ENCODE measurements at regions not wholly inside any gene's neighbourhood (a gene's known extent, or its start where the extent isn't known, plus 50 kb on each side); places are given as distances from the start of the nearest gene placed in this dataset.
A peak's percentile ranks its signal among the peaks of the same experiment; 100 is the strongest.

DNA sequence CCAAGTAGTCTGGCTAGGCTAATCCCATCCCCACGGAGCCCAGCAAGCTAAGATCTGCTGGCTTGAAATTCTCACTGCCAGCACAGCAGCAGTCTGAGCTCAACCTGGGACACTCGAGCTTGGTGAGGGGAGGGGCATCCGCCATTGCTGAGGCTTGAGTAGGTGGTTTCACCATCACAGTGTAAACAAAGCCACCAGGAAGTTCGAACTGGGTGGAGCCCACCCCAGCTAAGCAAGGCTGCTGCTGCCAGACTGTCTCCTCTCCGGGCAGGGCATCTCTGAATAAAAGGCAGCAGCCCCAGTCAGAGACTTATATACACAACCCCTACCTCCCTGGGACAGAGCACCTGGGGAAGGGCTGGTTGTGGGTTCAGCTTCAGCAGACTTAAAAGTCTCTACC, 639.6 kb downstream of the IQCM start:
- ATAC-seq (peak; percentile 15; the same call in 1 of the 2 replicates), DNase-seq (peak; percentile 13)
- Histone ChIP-seq H3K79me2 (ENCODE audit: low read length) (no peaks in the 10 kb centered on the region), H3K9ac (ENCODE audit: low read length) (no peak overlapping the region), H3K27ac (ENCODE audit: low read length) (no peak overlapping the region), H2AFZ (ENCODE audit: low read length) (peak overlapping the region; percentile 18; the same call in 1 of the 2 replicates), H3K27me3 (ENCODE audit: low read length) (no peaks in the 10 kb centered on the region), H3F3A (ENCODE audit: low read length, unreplicated experiment) (no peaks in the 10 kb centered on the region), H3K9me2 (replicated peaks; ENCODE audit: low read length) (no peaks in the 10 kb centered on the region), H3K9me3 (ENCODE audit: low read length) (no peaks in the 10 kb centered on the region), H3K36me3 (ENCODE audit: low read depth, low read length) (no peaks in the 10 kb centered on the region), H3K4me1 (ENCODE audit: insufficient read depth, low read length) (no peaks in the 10 kb centered on the region), H3K4me2 (ENCODE audit: low read length) (no peak overlapping the region), H3K4me3 (ENCODE audit: low read length) (no peak overlapping the region), H4K20me1 (ENCODE audit: low read length) (no peaks in the 10 kb centered on the region)
- TF ChIP-seq EZH2 (IDR thresholded peaks at IDR 0.05; ENCODE audit: low read length, unreplicated experiment) (no peak), EZH2phosphoT487 (IDR thresholded peaks at IDR 0.05; ENCODE audit: borderline replicate concordance, low read length) (no peak)
- TF ChIP-seq, protein P1, sequence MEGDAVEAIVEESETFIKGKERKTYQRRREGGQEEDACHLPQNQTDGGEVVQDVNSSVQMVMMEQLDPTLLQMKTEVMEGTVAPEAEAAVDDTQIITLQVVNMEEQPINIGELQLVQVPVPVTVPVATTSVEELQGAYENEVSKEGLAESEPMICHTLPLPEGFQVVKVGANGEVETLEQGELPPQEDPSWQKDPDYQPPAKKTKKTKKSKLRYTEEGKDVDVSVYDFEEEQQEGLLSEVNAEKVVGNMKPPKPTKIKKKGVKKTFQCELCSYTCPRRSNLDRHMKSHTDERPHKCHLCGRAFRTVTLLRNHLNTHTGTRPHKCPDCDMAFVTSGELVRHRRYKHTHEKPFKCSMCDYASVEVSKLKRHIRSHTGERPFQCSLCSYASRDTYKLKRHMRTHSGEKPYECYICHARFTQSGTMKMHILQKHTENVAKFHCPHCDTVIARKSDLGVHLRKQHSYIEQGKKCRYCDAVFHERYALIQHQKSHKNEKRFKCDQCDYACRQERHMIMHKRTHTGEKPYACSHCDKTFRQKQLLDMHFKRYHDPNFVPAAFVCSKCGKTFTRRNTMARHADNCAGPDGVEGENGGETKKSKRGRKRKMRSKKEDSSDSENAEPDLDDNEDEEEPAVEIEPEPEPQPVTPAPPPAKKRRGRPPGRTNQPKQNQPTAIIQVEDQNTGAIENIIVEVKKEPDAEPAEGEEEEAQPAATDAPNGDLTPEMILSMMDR (conservative IDR thresholded peaks at IDR 0.05; ENCODE audit: low read depth, low read length): no peak
- no TSS peak for BruUV-seq (replicated peaks)
- ChIA-PET POLR2A (ENCODE audit: unreplicated experiment) (no interaction called here), CTCF (no interaction called here)
- intact Hi-C loops (cut with micrococcal nuclease): no loop called here

DNA sequence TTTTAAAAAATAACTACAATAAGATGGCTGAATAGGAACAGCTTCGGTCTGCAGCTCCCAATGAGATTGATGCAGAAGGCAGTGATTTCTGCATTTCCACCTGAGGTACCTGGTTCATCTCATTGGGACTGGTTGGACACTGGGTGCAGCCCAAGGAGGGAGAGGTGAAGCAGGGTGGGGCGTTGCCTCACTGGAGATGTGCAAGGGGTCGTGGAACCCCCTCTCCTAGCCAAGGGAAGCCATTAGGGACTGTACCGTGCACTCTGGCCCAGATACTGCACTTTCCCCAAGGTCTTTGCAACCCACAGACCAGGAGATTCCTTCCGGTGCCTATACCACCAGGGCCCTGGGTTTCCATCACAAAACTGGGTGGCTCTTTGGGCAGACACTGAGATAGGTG, 640.1 kb downstream of the IQCM start:
- Histone ChIP-seq H3K27ac (ENCODE audit: low read length) (no peak overlapping the region), H3K9me3 (ENCODE audit: low read length) (no peaks in the 10 kb centered on the region), H3K36me3 (ENCODE audit: low read depth, low read length) (no peaks in the 10 kb centered on the region), H2AFZ (ENCODE audit: low read length) (peak overlapping the region; percentile 18; the same call in 1 of the 2 replicates), H3K4me1 (ENCODE audit: insufficient read depth, low read length) (no peaks in the 10 kb centered on the region), H3K9me2 (replicated peaks; ENCODE audit: low read length) (no peaks in the 10 kb centered on the region), H3F3A (ENCODE audit: low read length, unreplicated experiment) (no peaks in the 10 kb centered on the region), H3K4me2 (ENCODE audit: low read length) (no peak overlapping the region), H3K79me2 (ENCODE audit: low read length) (no peaks in the 10 kb centered on the region), H3K9ac (ENCODE audit: low read length) (no peak overlapping the region), H3K4me3 (ENCODE audit: low read length) (no peak overlapping the region), H4K20me1 (ENCODE audit: low read length) (no peaks in the 10 kb centered on the region), H3K27me3 (ENCODE audit: low read length) (no peaks in the 10 kb centered on the region)
- intact Hi-C loops (cut with micrococcal nuclease): no loop called here
- no peak for ATAC-seq
- BruUV-seq (replicated peaks): no TSS peak
- ChIA-PET CTCF (no interaction called here), POLR2A (ENCODE audit: unreplicated experiment) (no interaction called here)
- no peak for DNase-seq
- TF ChIP-seq EZH2 (IDR thresholded peaks at IDR 0.05; ENCODE audit: low read length, unreplicated experiment) (no peak), EZH2phosphoT487 (IDR thresholded peaks at IDR 0.05; ENCODE audit: borderline replicate concordance, low read length) (no peak)
- TF ChIP-seq, protein P1 (conservative IDR thresholded peaks at IDR 0.05; ENCODE audit: low read depth, low read length): no peak

DNA sequence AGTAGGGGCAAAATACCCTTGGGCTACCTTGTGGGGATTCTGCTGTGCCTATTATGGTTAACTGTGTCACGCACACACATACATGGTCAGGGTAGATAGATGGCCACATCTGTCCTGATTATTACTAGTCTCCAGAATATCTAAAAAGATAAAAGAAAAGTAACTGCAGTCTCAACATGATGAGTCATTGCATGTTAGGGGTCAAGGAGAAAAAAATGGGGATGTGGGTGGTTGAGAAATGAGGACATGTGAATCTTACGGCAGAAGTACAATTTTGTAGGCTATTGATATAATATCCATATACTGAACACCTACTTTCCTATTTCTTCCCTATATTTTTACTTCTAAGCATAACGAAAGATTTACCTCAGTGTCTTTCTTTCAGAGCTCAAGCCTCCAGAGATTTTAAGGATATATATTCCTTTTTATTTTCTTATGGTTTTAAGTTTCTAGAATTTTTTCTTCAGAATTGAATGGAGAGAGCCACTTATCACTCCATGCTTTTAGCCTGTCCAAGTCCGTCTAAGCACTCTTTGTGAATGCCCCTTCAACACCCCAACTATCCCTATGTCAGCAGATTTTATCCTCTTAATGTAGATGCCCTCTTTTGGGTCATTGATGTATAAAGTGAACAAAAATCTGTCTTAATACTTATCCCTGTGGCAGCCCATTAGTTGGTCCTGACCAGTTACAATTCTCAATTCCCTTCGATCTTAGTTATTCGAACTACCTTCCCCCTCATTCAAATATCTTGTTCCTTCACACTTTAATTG, 642.2 kb downstream of the IQCM start:
- Histone ChIP-seq H3K27me3 (ENCODE audit: low read length) (no peaks in the 10 kb centered on the region), H3K4me3 (ENCODE audit: low read length) (no peak overlapping the region), H3K4me1 (ENCODE audit: insufficient read depth, low read length) (no peaks in the 10 kb centered on the region), H3K9me3 (ENCODE audit: low read length) (no peaks in the 10 kb centered on the region), H3K27ac (ENCODE audit: low read length) (no peak overlapping the region), H2AFZ (ENCODE audit: low read length) (no peak overlapping the region), H3F3A (ENCODE audit: low read length, unreplicated experiment) (no peaks in the 10 kb centered on the region), H3K4me2 (ENCODE audit: low read length) (no peak overlapping the region), H3K79me2 (ENCODE audit: low read length) (no peaks in the 10 kb centered on the region), H3K9ac (ENCODE audit: low read length) (no peak overlapping the region), H4K20me1 (ENCODE audit: low read length) (no peaks in the 10 kb centered on the region), H3K9me2 (replicated peaks; ENCODE audit: low read length) (no peaks in the 10 kb centered on the region), H3K36me3 (ENCODE audit: low read depth, low read length) (no peaks in the 10 kb centered on the region)
- CTCF ChIA-PET: no interaction called here
- ATAC-seq (no peak), DNase-seq (no peak)
- TF ChIP-seq EZH2 (IDR thresholded peaks at IDR 0.05; ENCODE audit: low read length, unreplicated experiment): no peak
- no peak for TF ChIP-seq EZH2phosphoT487 (IDR thresholded peaks at IDR 0.05; ENCODE audit: borderline replicate concordance, low read length)
- TF ChIP-seq, protein P1 (conservative IDR thresholded peaks at IDR 0.05; ENCODE audit: low read depth, low read length): no peak
- intact Hi-C loops (cut with micrococcal nuclease): no loop called here
- BruUV-seq (replicated peaks): no TSS peak
- POLR2A ChIA-PET (ENCODE audit: unreplicated experiment): no interaction called here

Data from PC-3 (cell line).